Stimulated activated CD8-positive, alpha-beta memory T cell treated with anti-CD3 and anti-CD28 coated beads, Interleukin-15, amount 100 ng/mL, for 1 hour (primary cell): ENCODE measurements at regions not wholly inside any gene's neighbourhood (a gene's known extent, or its start where the extent isn't known, plus 50 kb on each side); places are given as distances from the start of the nearest gene placed in this dataset.
"Not testable (repeated sequence)": the region's sequence is repeated elsewhere in the genome, so short reads cannot be mapped to it uniquely, and the experiment has no call there.

Experiments used
- DNase-seq: peaks from one replicate; pipeline ENCODE4 v3.0.0-alpha.2; 2020; ENCODE audit warnings: low read depth

DNA sequence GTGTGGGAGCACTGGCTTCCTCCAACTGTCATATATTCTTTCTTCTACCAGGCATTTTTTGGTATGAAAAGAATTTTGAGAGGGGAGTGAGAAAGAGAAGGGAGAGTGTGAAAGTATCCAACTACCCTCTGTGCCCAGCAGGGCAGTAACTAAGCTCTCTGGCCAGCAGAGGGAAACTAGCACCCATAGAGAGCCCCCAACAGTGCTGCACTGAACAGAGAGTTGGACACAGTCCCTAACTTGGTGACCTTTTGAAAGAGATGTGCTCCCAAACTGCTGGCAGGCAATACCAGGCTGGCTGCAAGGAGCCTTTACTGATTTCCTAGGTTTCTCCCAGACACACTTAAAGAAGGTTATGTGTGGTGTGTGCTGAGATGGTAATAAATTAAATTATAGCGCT lies 118.8 kb upstream of the PBX1 start:
- no peak for DNase-seq

DNA sequence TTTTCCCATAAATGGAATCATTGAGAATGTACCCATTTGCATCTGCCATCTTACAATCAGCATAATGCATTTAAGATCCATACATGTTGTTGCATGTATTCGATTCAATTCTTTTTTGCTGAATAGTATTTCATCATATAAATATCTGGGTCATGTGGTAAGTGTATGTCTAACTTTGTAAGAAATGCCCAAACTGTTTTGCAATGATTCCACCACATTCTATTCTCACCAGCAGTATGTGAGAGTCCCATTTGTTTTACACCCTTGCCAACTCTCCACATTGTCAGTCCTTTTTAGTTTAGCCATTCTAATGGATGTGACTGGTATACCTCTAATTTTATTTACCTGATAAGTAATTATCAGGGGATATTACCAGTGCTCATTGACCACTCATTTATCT lies 115.8 kb upstream of the PBX1 start:
- no peak for DNase-seq

DNA sequence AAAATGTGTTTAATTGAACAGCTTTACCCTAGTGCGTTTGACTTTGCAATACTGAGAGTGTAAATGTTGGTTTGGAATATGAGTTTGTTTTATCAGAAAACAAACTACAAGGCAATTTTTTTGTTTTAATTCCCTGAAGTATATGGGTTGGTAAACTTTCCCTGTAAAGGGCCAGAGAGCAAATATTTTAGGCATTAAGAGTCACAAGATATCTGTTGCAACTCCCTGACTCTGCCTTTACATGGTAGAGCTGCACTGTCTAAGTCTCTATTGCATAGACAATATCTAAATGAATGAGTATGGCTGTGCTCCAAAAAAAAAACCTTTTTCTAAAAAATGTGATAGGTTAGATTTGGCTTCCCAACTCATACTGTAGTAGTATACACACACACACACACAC lies 115.1 kb upstream of the PBX1 start:
- no peak for DNase-seq

DNA sequence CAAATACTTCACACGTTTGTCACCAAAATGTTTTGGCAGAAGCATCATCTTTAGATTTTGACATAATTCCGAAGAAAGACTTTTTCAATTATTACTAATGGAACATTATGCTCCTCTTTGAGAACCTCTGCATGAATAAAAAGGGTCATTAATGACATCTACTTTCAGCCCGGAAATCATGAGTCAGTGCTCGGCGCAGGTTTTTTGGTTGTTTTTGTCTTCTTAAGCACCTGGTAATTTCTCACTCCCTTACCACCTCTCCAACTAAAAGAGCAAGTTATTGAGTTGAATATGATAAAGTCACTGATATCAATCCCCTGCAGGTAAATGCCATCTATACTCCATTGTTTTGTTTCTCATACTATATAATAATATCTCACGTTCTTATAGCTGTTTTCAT lies 113.0 kb upstream of the PBX1 start:
- DNase-seq: no peak

DNA sequence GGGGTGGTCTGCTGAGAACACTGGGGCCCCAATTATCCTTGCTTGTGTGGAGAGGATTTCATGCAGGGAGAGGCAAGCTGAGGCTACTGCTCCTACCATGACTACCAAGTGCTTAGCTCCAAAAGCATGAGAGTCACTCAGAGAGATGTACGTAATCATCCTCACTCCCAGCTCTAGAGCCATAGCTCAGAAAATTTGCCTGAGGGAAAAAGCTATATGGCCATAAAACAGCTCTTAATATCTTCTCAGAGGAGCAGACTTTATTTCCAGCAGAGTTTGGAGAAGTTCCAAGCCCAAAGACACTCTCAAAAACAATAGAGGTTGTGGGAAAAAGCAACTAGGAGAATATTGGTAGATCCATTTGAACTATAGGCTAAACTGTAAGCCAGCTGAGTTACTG lies 106.4 kb upstream of the PBX1 start:
- DNase-seq: no peak

DNA sequence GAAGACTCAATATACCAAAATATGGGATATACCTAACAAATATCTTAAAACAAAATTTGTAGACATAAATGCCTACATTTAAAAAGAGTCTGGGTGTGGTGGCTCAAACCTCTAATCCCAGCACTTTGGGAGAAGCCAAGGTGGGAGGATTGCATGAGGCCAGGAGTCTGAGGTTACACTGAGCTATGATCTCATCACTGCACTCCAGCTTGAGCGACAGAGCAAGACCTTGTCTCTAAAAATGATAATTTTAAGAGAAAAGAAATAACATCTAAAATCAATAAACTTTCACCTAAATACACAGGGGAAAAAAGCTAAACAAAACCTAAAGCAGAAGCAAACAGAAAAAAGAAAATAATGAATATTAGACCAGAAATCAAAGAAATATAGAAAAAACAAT lies 102.7 kb upstream of the PBX1 start:
- DNase-seq: no peak

DNA sequence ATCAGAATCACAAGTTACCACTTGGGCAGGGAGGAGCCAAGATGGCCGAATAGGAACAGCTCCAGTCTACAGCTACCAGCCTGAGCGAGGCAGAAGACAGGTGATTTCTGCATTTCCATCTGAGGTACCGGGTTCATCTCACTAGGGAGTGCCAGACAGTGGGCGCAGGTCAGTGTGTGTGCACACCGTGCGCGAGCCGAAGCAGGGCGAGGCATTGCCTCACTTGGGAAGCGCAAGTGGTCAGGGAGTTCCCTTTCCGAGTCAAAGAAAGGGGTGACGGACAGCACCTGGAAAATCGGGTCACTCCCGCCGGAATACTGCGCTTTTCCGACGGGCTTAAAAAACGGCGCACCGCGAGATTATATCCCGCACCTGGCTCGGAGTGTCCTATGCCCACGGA lies 99.8 kb upstream of the PBX1 start:
- DNase-seq: not testable (repeated sequence)

DNA sequence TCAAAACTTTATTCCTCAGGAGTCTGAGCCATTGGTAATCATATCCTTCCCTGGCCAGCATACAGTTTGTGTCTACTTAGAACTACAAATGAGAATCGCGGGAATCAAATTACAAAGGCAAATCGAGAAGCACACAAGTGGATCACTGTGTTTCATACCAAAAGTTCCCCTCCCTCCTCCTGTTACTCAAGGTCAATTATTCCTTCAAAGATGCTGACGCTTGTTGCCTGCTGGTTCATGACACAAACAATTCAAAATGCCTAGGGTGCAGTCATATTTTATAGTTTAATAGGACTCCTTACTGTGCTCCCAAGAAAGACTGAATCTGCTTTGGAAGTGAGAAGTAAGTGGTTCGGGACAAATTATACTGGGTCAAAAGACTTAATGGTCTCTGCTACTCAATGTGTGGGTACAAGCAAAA lies 93.0 kb upstream of the PBX1 start:
- no peak for DNase-seq

DNA sequence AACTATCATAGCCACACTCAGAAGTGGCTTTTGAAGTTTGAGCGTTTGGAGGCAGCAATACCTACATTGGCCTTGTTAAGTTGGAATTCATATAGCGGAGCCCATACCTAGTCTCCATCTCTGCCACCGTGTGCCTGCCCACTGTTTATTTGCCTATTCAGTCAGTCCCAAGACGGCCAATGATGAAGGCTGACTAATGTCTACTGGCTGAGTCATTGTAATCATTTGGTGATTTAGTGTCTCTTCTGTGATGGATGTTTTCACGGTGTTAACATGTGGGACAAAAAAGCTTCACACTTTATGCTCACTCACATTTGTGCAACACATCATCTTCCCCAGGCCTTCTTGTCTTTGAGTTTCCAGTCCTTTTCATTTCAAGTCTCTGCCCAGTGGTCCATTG lies 92.6 kb upstream of the PBX1 start:
- no peak for DNase-seq

DNA sequence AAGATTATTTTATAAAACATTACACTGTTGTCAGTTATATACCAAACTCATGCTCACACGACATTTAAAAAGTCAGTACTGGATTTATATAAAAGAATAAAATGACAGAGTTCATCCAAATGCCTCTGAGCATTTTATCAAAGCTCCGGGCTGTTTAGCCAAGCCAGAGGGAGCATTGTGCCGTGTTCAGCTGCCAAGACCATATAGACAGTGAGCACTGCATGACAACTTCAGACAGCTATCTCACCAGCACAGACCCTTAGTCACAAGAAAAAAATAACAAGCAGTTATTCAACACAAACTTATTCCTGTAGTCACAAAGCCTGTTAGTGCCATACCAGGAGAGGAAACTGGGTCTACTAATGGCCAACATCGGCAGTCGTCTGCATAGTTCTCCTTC lies 88.0 kb upstream of the PBX1 start:
- no peak for DNase-seq

DNA sequence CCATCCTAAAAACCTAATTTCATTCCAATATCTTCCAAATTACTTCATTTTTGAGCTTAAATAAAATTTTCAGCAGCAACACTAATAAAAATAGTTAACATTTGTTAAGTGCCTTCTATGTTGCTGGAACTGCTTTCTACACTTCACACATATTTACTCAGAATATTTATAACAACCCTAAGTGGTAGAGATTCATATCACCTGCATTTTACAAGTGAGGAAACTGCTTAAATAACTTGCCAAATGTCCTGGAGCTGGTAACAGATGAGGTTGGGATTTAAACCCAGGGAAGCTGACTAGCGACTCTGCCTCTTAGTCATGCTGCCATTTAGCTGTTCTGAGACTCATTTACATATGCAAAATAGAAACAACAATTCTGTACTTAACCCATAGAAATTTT lies 86.1 kb upstream of the PBX1 start:
- DNase-seq: no peak

DNA sequence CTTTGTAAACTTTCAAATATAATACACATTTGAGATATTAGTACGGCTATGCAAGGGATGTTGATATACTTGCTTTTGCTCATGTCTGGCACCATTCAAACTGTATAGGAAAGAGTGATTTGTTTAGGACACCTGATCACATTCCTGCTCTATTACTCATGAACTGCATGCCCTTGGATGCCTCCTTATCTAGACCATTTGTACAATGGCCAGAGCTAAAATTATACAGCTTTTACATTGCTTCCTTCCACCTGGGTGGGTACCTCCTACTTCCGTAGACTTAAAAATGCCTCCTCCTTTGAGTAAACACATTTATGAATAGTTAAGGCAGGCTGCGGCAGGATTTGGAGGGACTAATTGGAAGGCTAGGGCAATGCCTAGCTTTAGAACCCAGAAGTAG lies 85.4 kb upstream of the PBX1 start:
- DNase-seq: no peak

DNA sequence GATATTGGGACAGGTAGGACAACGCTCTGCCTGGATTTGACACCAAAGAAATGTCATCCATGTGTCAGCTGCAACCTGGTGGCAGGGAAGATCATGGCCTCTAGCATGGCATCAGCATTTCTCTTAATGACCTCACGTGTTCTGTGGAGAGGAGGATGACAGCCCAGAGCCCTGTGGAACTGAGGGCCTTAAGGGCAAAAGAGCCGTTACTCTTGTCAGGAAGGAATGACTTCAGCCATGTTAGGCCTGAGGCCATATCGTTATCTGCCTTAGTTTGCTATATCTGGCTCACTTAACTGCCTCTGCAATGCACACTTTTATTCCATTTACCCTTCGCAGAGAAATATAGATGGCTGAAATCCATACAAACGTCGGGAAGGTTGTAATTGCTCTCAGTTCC lies 83.2 kb upstream of the PBX1 start:
- DNase-seq: no peak

DNA sequence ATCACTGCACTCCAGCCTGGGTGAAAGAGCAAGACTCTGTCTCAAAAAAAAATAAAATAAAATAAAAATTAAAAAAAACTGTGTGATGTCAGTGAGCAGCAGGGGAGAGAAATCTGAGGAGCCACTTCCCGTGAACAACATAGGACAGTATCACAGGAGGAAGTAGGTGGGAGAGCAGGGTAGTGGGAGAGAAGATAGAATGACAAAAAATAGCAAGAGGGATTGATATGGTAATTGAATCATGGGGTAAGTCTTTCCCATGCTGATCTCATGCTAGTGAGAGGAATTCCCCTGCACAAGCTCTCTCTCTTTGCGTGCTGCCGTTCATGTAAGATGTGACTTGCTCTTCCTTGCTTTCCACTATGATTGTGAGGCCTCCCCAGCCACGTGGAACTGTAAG lies 81.6 kb upstream of the PBX1 start:
- no peak for DNase-seq

DNA sequence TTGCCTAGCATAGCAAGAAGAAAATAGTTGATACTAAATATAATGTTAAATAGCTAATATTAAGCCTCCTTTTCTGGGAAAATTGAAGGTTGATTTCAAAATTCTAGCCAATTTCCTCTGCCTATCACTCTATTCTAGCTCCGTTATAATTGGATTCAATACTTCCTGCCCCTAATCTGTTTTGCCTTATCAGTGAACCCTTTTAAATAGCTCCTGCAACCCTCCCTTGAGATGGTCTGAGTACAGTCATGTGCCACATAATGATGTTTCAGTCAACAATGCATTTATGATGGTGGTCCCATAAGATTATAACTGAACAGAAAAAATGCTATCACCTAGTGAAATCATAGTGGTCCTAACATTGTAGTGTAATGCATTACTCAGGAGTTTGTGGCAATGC lies 79.7 kb upstream of the PBX1 start:
- DNase-seq: no peak

DNA sequence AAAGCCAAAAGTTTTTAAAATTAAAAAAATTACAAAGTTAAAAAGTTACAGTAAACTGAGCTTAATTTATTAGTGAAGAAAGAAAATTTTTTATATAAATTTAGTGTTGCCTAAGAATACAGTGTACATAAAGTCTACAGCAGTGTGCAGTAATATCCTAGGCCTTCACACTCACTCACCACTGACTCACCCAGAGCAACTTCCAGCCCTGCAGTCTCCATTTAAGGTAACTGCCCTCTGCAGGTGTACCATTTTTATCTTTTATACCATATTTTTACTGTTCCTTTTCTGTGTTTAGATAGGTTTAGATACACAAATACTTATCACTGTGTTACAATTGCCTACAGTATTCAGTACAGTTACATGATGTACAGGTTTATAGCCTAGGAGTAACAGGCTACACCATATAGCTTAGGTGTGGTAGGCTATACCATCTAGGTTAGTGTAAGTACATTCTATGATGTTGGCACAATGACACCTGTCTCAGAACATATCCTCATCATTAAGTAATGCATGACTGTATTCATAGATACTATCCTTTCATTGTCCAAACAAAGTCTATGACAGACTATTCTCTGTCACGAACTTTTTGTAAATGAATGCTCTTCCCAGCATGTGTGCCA lies 78.6 kb upstream of the PBX1 start:
- no peak for DNase-seq

DNA sequence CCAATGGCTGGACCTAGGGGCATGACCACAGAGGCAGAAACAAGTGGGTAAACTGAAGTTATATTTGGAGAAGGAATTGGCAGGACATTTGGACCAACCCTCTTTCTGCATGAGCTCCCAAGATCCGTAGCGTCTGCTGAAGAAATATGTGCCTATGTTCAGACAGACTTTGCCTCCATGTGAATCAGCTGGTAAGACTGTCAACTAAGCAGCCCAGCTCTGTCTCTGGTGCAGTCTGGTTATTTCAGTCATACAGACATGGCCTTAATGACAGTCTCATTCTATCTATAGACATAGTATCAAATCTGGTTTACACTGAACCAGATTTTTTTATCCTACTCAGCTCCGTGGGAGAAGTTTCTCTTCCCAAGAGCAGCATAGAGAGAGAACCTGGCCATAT lies 63.1 kb upstream of the PBX1 start:
- DNase-seq: no peak

DNA sequence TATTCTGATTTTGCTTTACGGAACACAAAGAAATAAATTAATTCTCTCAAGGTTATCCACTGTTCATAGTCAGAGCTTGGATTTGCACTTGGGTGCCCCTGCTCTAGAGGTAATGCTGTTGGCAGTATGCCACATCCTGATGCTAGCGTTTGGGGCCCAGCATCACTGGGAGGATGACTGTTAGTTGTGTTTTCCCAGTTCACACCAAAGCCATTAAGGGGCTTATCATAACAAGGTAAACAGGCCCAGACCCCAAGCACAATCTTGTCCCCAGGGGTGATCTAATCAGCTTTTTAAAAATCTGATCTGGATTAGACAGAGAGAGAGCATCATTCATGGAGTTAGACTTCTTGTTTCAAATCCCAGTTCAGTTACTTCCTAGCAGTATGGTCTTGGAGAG lies 60.2 kb upstream of the PBX1 start:
- no peak for DNase-seq

DNA sequence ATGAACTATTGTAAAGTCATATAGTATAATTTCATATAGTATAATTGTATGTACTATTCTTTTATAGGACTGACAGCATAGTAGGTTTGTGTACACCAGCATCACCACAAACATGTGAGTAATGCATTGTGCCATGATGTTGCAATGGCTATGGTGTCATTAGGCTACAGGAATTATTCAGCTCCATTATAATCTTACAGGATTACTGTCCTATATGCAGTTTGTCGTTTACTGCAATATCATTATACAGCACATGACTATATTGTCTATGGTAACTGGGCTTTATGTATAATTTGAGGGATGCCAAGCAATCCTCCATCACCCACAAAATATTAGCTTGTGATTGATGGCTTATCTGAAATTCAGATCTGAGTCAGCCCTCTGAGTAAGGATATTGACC lies 54.2 kb upstream of the PBX1 start:
- DNase-seq: no peak
